H1 (cell line): ENCODE measurements at regions not wholly inside any gene's neighbourhood (a gene's known extent, or its start where the extent isn't known, plus 50 kb on each side); places are given as distances from the start of the nearest gene placed in this dataset.

Source experiments
- CTCF ChIA-PET: fragments of 300-600 bp; sonication (Branson Sonifier 250); formaldehyde crosslinking; loops from one replicate; lab custom pipeline; 2021; ENCODE audit not compliant: partially characterized antibody; lab: Charles Lee
- POLR2A ChIA-PET: fragments of 300-600 bp; sonication (Branson Sonifier 250); formaldehyde crosslinking; loops from one replicate; lab custom pipeline; 2021; ENCODE audit warnings: inconsistent platforms; ENCODE audit not compliant: partially characterized antibody; lab: Charles Lee
- DNase-seq, 2 experiments: peaks; one replicate each; pipeline versions ENCODE4 v3.0.0 to v3.0.0-alpha.2; 2010 to 2022; ENCODE audit warnings: low spot score in 2 of 2, low read depth in 1 of 2, mixed read lengths in 1 of 2
- FAIRE-seq: peaks from 2 replicates; lab custom pipeline; 2011; peaks lifted over from hg19 to GRCh38; lab: Jason Lieb, UNC
- H2AFZ ChIP-seq: 2 replicates; pipeline ENCODE4 v1.8.1; 2012; ENCODE audit warnings: low read length, inconsistent platforms
- H2AK5ac ChIP-seq: 2 replicates; pipeline ENCODE4 v1.6.1; 2013; ENCODE audit warnings: low read depth, low read length
- H2BK120ac ChIP-seq: replicated peaks from 2 replicates; pipeline ENCODE3; 2013; ENCODE audit warnings: low read depth, low read length, inconsistent platforms
- H2BK12ac ChIP-seq: 2 replicates; pipeline ENCODE4 v1.6.1; 2013; ENCODE audit warnings: low read depth, low read length
- H2BK15ac ChIP-seq: 2 replicates; pipeline ENCODE4 v1.6.1; 2013; ENCODE audit warnings: low read length
- H2BK20ac ChIP-seq: 2 replicates; pipeline ENCODE4 v1.6.1; 2013; ENCODE audit warnings: low read length
- H2BK5ac ChIP-seq: 2 replicates; pipeline ENCODE4 v1.6.1; 2013; ENCODE audit warnings: low read depth, low read length
- H3K14ac ChIP-seq: 2 replicates; pipeline ENCODE4 v1.6.1; 2013; ENCODE audit warnings: inconsistent platforms; ENCODE audit not compliant: insufficient read length
- H3K18ac ChIP-seq: 2 replicates; pipeline ENCODE4 v1.6.1; 2013; ENCODE audit warnings: low read length; ENCODE audit errors: extremely low read depth
- H3K23ac ChIP-seq: 2 replicates; pipeline ENCODE4 v1.6.1; 2013; ENCODE audit warnings: inconsistent platforms; ENCODE audit not compliant: insufficient read length
- H3K23me2 ChIP-seq: 2 replicates; pipeline ENCODE4 v1.6.1; 2013; ENCODE audit warnings: low read depth, low read length
- H3K27ac ChIP-seq: 2 replicates; pipeline ENCODE4 v1.6.1; 2011; ENCODE audit warnings: low read depth, low read length, inconsistent platforms
- H3K27me3 ChIP-seq, 4 experiments: replicated peaks in 1 of 4; 1 replicate in 1 of 4; 2 replicates in 3 of 4; pipeline versions ENCODE4 v1.6.1 to v1.8.1; 2011 to 2013; ENCODE audit warnings: low read length in 3 of 4, mild to moderate bottlenecking in 3 of 4, inconsistent platforms in 2 of 4, mixed read lengths in 2 of 4, moderate library complexity in 1 of 4; ENCODE audit not compliant: control insufficient read depth in 3 of 4, insufficient read depth in 3 of 4; ENCODE audit errors: extremely low read depth in 1 of 4
- H3K36me3 ChIP-seq, 4 experiments: 2 replicates each; pipeline versions ENCODE4 v1.6.1 to v1.8.1; 2011 to 2013; ENCODE audit warnings: mild to moderate bottlenecking in 4 of 4, low read length in 3 of 4, moderate library complexity in 2 of 4, control low read depth in 1 of 4, inconsistent platforms in 1 of 4; ENCODE audit not compliant: insufficient read depth in 4 of 4, control insufficient read depth in 2 of 4
- H3K4ac ChIP-seq: replicated peaks from 2 replicates; pipeline ENCODE3; 2013; ENCODE audit warnings: low read length, low read depth, mixed read lengths, inconsistent platforms; ENCODE audit not compliant: insufficient read length
- H3K4me1 ChIP-seq, 4 experiments: replicated peaks in 1 of 4; 1 replicate in 1 of 4; 2 replicates in 3 of 4; pipeline versions ENCODE4 v1.6.1 to v1.8.1; 2011 to 2013; ENCODE audit warnings: low read length in 3 of 4, inconsistent platforms in 2 of 4, mixed read lengths in 1 of 4; ENCODE audit not compliant: insufficient read depth in 4 of 4, control insufficient read depth in 3 of 4
- H3K4me2 ChIP-seq, 2 experiments: 2 replicates each; pipeline versions ENCODE4 v1.6.1 to v1.8.1; 2011 to 2013; ENCODE audit warnings: low read depth in 2 of 2, low read length in 2 of 2, control low read depth in 1 of 2, inconsistent platforms in 1 of 2, mild to moderate bottlenecking in 1 of 2; ENCODE audit not compliant: insufficient read depth in 1 of 2
- H3K4me3 ChIP-seq, 4 experiments: fragments of 200-600, 300-600 bp in 1 of 4; sonication (generic), shearing (Covaris generic), sonication (Bioruptor Twin) in 1 of 4; 2 replicates each; pipeline versions ENCODE4 v1.5.1 to v1.8.1; 2011 to 2016; ENCODE audit warnings: low read length in 4 of 4, low read depth in 3 of 4, control low read depth in 2 of 4, inconsistent platforms in 2 of 4, mild to moderate bottlenecking in 2 of 4, mixed read lengths in 1 of 4, moderate library complexity in 1 of 4; ENCODE audit not compliant: insufficient read depth in 2 of 4; ENCODE audit errors: extremely low read depth in 1 of 4
- H3K56ac ChIP-seq: replicated peaks from 2 replicates; pipeline ENCODE3; 2013; ENCODE audit warnings: low read depth, mild to moderate bottlenecking, mixed read lengths, low read length, inconsistent platforms; ENCODE audit not compliant: insufficient read length
- H3K79me1 ChIP-seq: 2 replicates; pipeline ENCODE4 v1.6.1; 2013; ENCODE audit warnings: low read depth, low read length, control low read depth
- H3K79me2 ChIP-seq, 2 experiments: 2 replicates each; pipeline versions ENCODE4 v1.6.1 to v1.8.1; 2012 to 2013; ENCODE audit warnings: low read length in 2 of 2, mild to moderate bottlenecking in 2 of 2, inconsistent platforms in 1 of 2; ENCODE audit not compliant: insufficient read depth in 2 of 2, control insufficient read depth in 1 of 2
- H3K9ac ChIP-seq, 4 experiments: replicated peaks in 1 of 4; 1 replicate in 1 of 4; 2 replicates in 3 of 4; pipeline versions ENCODE4 v1.6.1 to v1.8.1; 2011 to 2013; ENCODE audit warnings: low read depth in 3 of 4, low read length in 3 of 4, control low read depth in 2 of 4, mild to moderate bottlenecking in 2 of 4, moderate library complexity in 2 of 4, inconsistent platforms in 1 of 4; ENCODE audit errors: extremely low read depth in 1 of 4
- H3K9me3 ChIP-seq, 2 experiments: 2 replicates each; pipeline versions ENCODE4 v1.6.1 to v1.8.1; 2012 to 2013; ENCODE audit warnings: mild to moderate bottlenecking in 2 of 2, moderate library complexity in 2 of 2, control low read depth in 1 of 2, inconsistent platforms in 1 of 2, low read depth in 1 of 2, low read length in 1 of 2, mixed read lengths in 1 of 2; ENCODE audit not compliant: insufficient read depth in 2 of 2
- H4K20me1 ChIP-seq, 2 experiments: replicated peaks in 1 of 2; 2 replicates each; pipeline versions ENCODE3 to v1.8.1; 2011 to 2013; ENCODE audit warnings: inconsistent platforms in 2 of 2, low read length in 2 of 2, mild to moderate bottlenecking in 1 of 2; ENCODE audit not compliant: insufficient read depth in 2 of 2, control insufficient read depth in 1 of 2
- H4K5ac ChIP-seq: 2 replicates; pipeline ENCODE4 v1.6.1; 2013; ENCODE audit warnings: low read length, low read depth, mixed read lengths, inconsistent platforms; ENCODE audit not compliant: insufficient read length
- H4K8ac ChIP-seq: 2 replicates; pipeline ENCODE4 v1.8.0; 2013; ENCODE audit warnings: mild to moderate bottlenecking, moderate library complexity, low read length, inconsistent platforms; ENCODE audit not compliant: insufficient read depth; ENCODE audit errors: extremely low read depth
- H4K91ac ChIP-seq: replicated peaks from 2 replicates; pipeline ENCODE3; 2013; ENCODE audit warnings: low read length, mixed read lengths, inconsistent platforms; ENCODE audit not compliant: insufficient read length
- TAF7 ChIP-seq: optimal IDR thresholded peaks from 2 replicates; pipeline ENCODE3; 2011; ENCODE audit warnings: low read depth, mild to moderate bottlenecking, inconsistent platforms, low read length, moderate library complexity, borderline replicate concordance
- WGBS, 2 experiments: shearing (Covaris generic) in 1 of 2; methylation state at CpG; one replicate each; pipeline versions ENCODE4 v1.1.6 to v1.1.7; 2013 to 2015; ENCODE audit warnings: low lambda C conversion rate in 2 of 2, mixed read lengths in 2 of 2, inconsistent platforms in 1 of 2, low coverage in 1 of 2, missing lambda C conversion rate in 1 of 2; ENCODE audit not compliant: insufficient replicate concordance in 2 of 2, insufficient coverage in 1 of 2, insufficient read length in 1 of 2; ENCODE audit errors: extremely low coverage in 1 of 2, missing lambda C conversion rate in 1 of 2; 5-methylcytosine and 5-hydroxymethylcytosine counted together

- 88% methylated on average over 3 of the region's 3 CpGs; no CpG with 5 or more reads in 1 of the 2 experiments for WGBS, 2 experiments
- POLR2A ChIA-PET: no interaction called here
- H3K79me2 ChIP-seq: no peaks in the 10 kb centered on the region
- no peaks in the 10 kb centered on the region for H3K27me3 ChIP-seq
- no peak overlapping the region for H3K56ac ChIP-seq
- no peak overlapping the region for H3K4me3 ChIP-seq
- FAIRE-seq: no peak
- no peak overlapping the region for H3K14ac ChIP-seq
- no peak overlapping the region for H3K9ac ChIP-seq
- no peak overlapping the region for H2BK5ac ChIP-seq
- no peak overlapping the region for H2AFZ ChIP-seq
- H3K9me3 ChIP-seq: peaks cover 0 to 5% of the 10 kb centered on the region in 2 experiments; a peak in 1 of 4 replicates
- no peak overlapping the region for H3K18ac ChIP-seq
- H3K27ac ChIP-seq: no peak overlapping the region
- H2BK15ac ChIP-seq: no peak overlapping the region
- H3K4ac ChIP-seq: no peak overlapping the region
- no peak overlapping the region for H4K91ac ChIP-seq
- H3K23me2 ChIP-seq: no peaks in the 10 kb centered on the region
- H4K5ac ChIP-seq: no peak overlapping the region
- no peaks in the 10 kb centered on the region for H4K20me1 ChIP-seq
- no peak overlapping the region for H2BK120ac ChIP-seq
- no peak overlapping the region for H4K8ac ChIP-seq
- CTCF ChIA-PET: interaction anchor here (1.8 kb wide), 1 partner anchor 20 kb away, joined by 7 read pairs; no protein-coding TSS in a partner anchor
- H3K36me3 ChIP-seq: peaks cover 0 to 3% (median 0%) of the 10 kb centered on the region in 4 experiments; a peak in 1 of 8 replicates
- H3K4me2 ChIP-seq: no peak overlapping the region
- no peak overlapping the region for H2AK5ac ChIP-seq
- TF ChIP-seq TAF7: no peak
- H2BK12ac ChIP-seq: no peak overlapping the region
- no peak overlapping the region for H3K23ac ChIP-seq
- H3K4me1 ChIP-seq: no peaks in the 10 kb centered on the region
- no peak for DNase-seq
- H3K79me1 ChIP-seq: no peaks in the 10 kb centered on the region
- no peak overlapping the region for H2BK20ac ChIP-seq
Measured at GRCh38 chr6:156082012-156082411, 626.4 kb upstream of the NOX3 start.
